ENCODE measurements at regions not wholly inside any gene's neighbourhood (a gene's known extent, or its start where the extent isn't known, plus 50 kb on each side); places are given as distances from the start of the nearest gene placed in this dataset.

GRCh38 chr17:14772776-14773175, 471.9 kb downstream of the HS3ST3B1 start:
- Histone ChIP-seq H3K27ac (ENCODE audit: low read depth, low read length, poor library complexity, severe bottlenecking) (no peak overlapping the region), H2AFZ (ENCODE audit: low read length) (no peak overlapping the region), H3K79me2 (ENCODE audit: insufficient read depth, low read length) (no peaks in the 10 kb centered on the region), H3K9me3 (ENCODE audit: low read length) (no peaks in the 10 kb centered on the region), H3K9me2 (ENCODE audit: low read depth, low read length) (no peaks in the 10 kb centered on the region), H3F3A (ENCODE audit: insufficient read depth, low read length) (no peaks in the 10 kb centered on the region), H3K4me3 (ENCODE audit: low read depth, low read length, poor library complexity, severe bottlenecking) (no peak overlapping the region), H4K20me1 (ENCODE audit: insufficient read depth, low read length) (no peaks in the 10 kb centered on the region), H3K9ac (ENCODE audit: low read length) (no peak overlapping the region), H3K27me3 (ENCODE audit: insufficient read depth, low read length) (no peaks in the 10 kb centered on the region), H3K36me3 (ENCODE audit: insufficient read depth, low read length) (no peaks in the 10 kb centered on the region), H3K4me1 (ENCODE audit: insufficient read depth, low read length, severe bottlenecking) (no peaks in the 10 kb centered on the region), H3K4me2 (ENCODE audit: low read length) (no peak overlapping the region)
- TF ChIP-seq EZH2 (IDR thresholded peaks at IDR 0.05; ENCODE audit: borderline replicate concordance, low read length) (no peak), CTCF (IDR thresholded peaks at IDR 0.05; ENCODE audit: low read length) (no peak)

- H3F3A ChIP-seq (ENCODE audit: insufficient read depth, low read length): no peaks in the 10 kb centered on the region
Measured at GRCh38 chr17:14771543-14771942, 470.7 kb downstream of the HS3ST3B1 start.

GRCh38 chr17:14768923-14769322, 468.0 kb downstream of the HS3ST3B1 start:
- no peaks in the 10 kb centered on the region for H3K79me2 ChIP-seq (ENCODE audit: insufficient read depth, low read length)
- no peak overlapping the region for H3K4me3 ChIP-seq (ENCODE audit: low read depth, low read length, poor library complexity, severe bottlenecking)
- no peak overlapping the region for H3K27ac ChIP-seq (ENCODE audit: low read depth, low read length, poor library complexity, severe bottlenecking)
- H3K36me3 ChIP-seq (ENCODE audit: insufficient read depth, low read length): no peaks in the 10 kb centered on the region
- no peaks in the 10 kb centered on the region for H3K9me3 ChIP-seq (ENCODE audit: low read length)
- no peak overlapping the region for H2AFZ ChIP-seq (ENCODE audit: low read length)
- H3K4me2 ChIP-seq (ENCODE audit: low read length): no peak overlapping the region
- no peak overlapping the region for H3K9ac ChIP-seq (ENCODE audit: low read length)
- H4K20me1 ChIP-seq (ENCODE audit: insufficient read depth, low read length): no peaks in the 10 kb centered on the region
- no peaks in the 10 kb centered on the region for H3K9me2 ChIP-seq (ENCODE audit: low read depth, low read length)
- H3K4me1 ChIP-seq (ENCODE audit: insufficient read depth, low read length, severe bottlenecking): no peaks in the 10 kb centered on the region
- TF ChIP-seq CTCF (IDR thresholded peaks at IDR 0.05; ENCODE audit: low read length) (no peak), EZH2 (IDR thresholded peaks at IDR 0.05; ENCODE audit: borderline replicate concordance, low read length) (no peak)
- H3K27me3 ChIP-seq (ENCODE audit: insufficient read depth, low read length): no peaks in the 10 kb centered on the region
- no peaks in the 10 kb centered on the region for H3F3A ChIP-seq (ENCODE audit: insufficient read depth, low read length)

More at GRCh38 chr17:14771543-14771942, 470.7 kb downstream of the HS3ST3B1 start:
- Histone ChIP-seq H3K9me3 (ENCODE audit: low read length) (no peaks in the 10 kb centered on the region), H4K20me1 (ENCODE audit: insufficient read depth, low read length) (no peaks in the 10 kb centered on the region), H3K4me3 (ENCODE audit: low read depth, low read length, poor library complexity, severe bottlenecking) (no peak overlapping the region), H3K79me2 (ENCODE audit: insufficient read depth, low read length) (no peaks in the 10 kb centered on the region), H3K4me1 (ENCODE audit: insufficient read depth, low read length, severe bottlenecking) (no peaks in the 10 kb centered on the region), H3K27ac (ENCODE audit: low read depth, low read length, poor library complexity, severe bottlenecking) (no peak overlapping the region), H3K4me2 (ENCODE audit: low read length) (no peak overlapping the region), H2AFZ (ENCODE audit: low read length) (no peak overlapping the region), H3K9ac (ENCODE audit: low read length) (no peak overlapping the region), H3K27me3 (ENCODE audit: insufficient read depth, low read length) (no peaks in the 10 kb centered on the region), H3K36me3 (ENCODE audit: insufficient read depth, low read length) (no peaks in the 10 kb centered on the region), H3K9me2 (ENCODE audit: low read depth, low read length) (no peaks in the 10 kb centered on the region)
- TF ChIP-seq EZH2 (IDR thresholded peaks at IDR 0.05; ENCODE audit: borderline replicate concordance, low read length): no peak
- TF ChIP-seq CTCF (IDR thresholded peaks at IDR 0.05; ENCODE audit: low read length): no peak
